OCI-LY7 (cell line): ENCODE measurements at regions not wholly inside any gene's neighbourhood (a gene's known extent, or its start where the extent isn't known, plus 50 kb on each side); places are given as distances from the start of the nearest gene placed in this dataset.
A peak's percentile ranks its signal among the peaks of the same experiment; 100 is the strongest.

Source experiments
- BruUV-seq: library from RNA; stranded (reverse); fragments of 400-500 nt; replicated peaks from 2 replicates; lab custom pipeline; 2021; lab: Mats Ljungman, UMichigan
- CTCF ChIA-PET: fragments of 300-600 bp; sonication (Branson Sonifier 250); formaldehyde crosslinking; loops from one replicate; lab custom pipeline; 2022; ENCODE audit warnings: antibody characterized with exemption; ENCODE audit not compliant: unreplicated experiment; lab: Charles Lee
- POLR2A ChIA-PET: fragments of 300-600 bp; sonication (Branson Sonifier 250); formaldehyde crosslinking; loops from one replicate; lab custom pipeline; 2022; ENCODE audit warnings: antibody characterized with exemption; lab: Charles Lee
- DNase-seq: peaks from one replicate; pipeline ENCODE4 v3.0.0-alpha.2; 2015; ENCODE audit warnings: low spot score
- H2AFZ ChIP-seq: fragments of 200-600 bp; sonication (generic), shearing (Covaris generic); 2 replicates; pipeline ENCODE4 v1.6.1; 2014; ENCODE audit warnings: mild to moderate bottlenecking, antibody characterized with exemption, low read length, moderate library complexity
- H3K27ac ChIP-seq: fragments of 200-600 bp; sonication (generic); 2 replicates; pipeline ENCODE4 v1.5.1; 2014; ENCODE audit warnings: mixed run types, low read depth, mild to moderate bottlenecking, moderate library complexity, low read length, inconsistent platforms; ENCODE audit not compliant: poor library complexity, severe bottlenecking
- H3K36me3 ChIP-seq: fragments of 200-600 bp; sonication (generic); 2 replicates; pipeline ENCODE4 v1.6.1; 2014; ENCODE audit warnings: mild to moderate bottlenecking, antibody characterized with exemption, low read length, moderate library complexity, mixed read lengths; ENCODE audit not compliant: insufficient read depth
- H3K4me1 ChIP-seq: fragments of 200-600 bp; sonication (generic); 2 replicates; pipeline ENCODE4 v1.5.1; 2014; ENCODE audit warnings: mild to moderate bottlenecking, low read length; ENCODE audit not compliant: insufficient read depth, poor library complexity, severe bottlenecking
- H3K4me2 ChIP-seq: fragments of 200-600 bp; sonication (generic); 2 replicates; pipeline ENCODE4 v1.6.1; 2014; ENCODE audit warnings: mild to moderate bottlenecking, low read length
- H3K4me3 ChIP-seq: fragments of 200-600 bp; sonication (generic); 2 replicates; pipeline ENCODE4 v1.5.1; 2014; ENCODE audit warnings: mild to moderate bottlenecking, low read depth, low read length; ENCODE audit not compliant: poor library complexity, severe bottlenecking
- H3K79me2 ChIP-seq: fragments of 200-600 bp; sonication (generic); 2 replicates; pipeline ENCODE4 v1.6.1; 2016; ENCODE audit warnings: low read depth, mild to moderate bottlenecking, low read length, moderate library complexity, mixed read lengths; ENCODE audit not compliant: insufficient read depth
- H3K9me2 ChIP-seq: fragments of 200-600 bp; sonication (generic); 2 replicates; pipeline ENCODE4 v1.6.1; 2016; ENCODE audit warnings: mild to moderate bottlenecking, low read length, mixed read lengths; ENCODE audit not compliant: insufficient read depth
- H3K9me3 ChIP-seq: fragments of 200-600 bp; sonication (generic); 2 replicates; pipeline ENCODE4 v1.6.1; 2014; ENCODE audit warnings: mild to moderate bottlenecking, mixed run types, low read length, mixed read lengths
- H4K20me1 ChIP-seq: fragments of 200-600 bp; sonication (generic); 2 replicates; pipeline ENCODE4 v1.6.1; 2014; ENCODE audit warnings: mild to moderate bottlenecking, antibody characterized with exemption, low read length, moderate library complexity, mixed read lengths; ENCODE audit not compliant: insufficient read depth
- CTCF ChIP-seq: fragments of 200-600 bp; sonication (generic); conservative IDR thresholded peaks from 2 replicates; pipeline ENCODE4 v1.5.1; 2014; ENCODE audit warnings: mild to moderate bottlenecking, antibody characterized with exemption, low read length, moderate library complexity, mixed read lengths
- EZH2phosphoT487 ChIP-seq: fragments of 200-600 bp; sonication (generic); IDR thresholded peaks from 2 replicates; pipeline ENCODE4 v1.6.1; 2018; ENCODE audit warnings: low read depth, borderline replicate concordance, mild to moderate bottlenecking, mixed run types, antibody characterized with exemption, low read length, moderate library complexity, mixed read lengths
- intact Hi-C: fragments of 100-400 bp; cut with micrococcal nuclease; formaldehyde crosslinking; loops from one replicate; pipeline ENCODE4 v1.10.0; 2022; ENCODE audit not compliant: unreplicated experiment

GRCh38 chr12:132423820-132424645 is 65.9 kb upstream of the FBRSL1 start:
- intact Hi-C loops, result no loop called here
- DNase-seq, result no peak
- 0 out of 2 replicates have a peak, but pooled peaks cover 3% of the 10 kb centered on the region for H3K9me3 ChIP-seq
- no peaks in the 10 kb centered on the region for H3K79me2 ChIP-seq
- no TSS peak for BruUV-seq
- no peaks in the 10 kb centered on the region for H3K36me3 ChIP-seq
- ChIA-PET POLR2A (no interaction called here), CTCF (no interaction called here)
- H2AFZ ChIP-seq, result no peak overlapping the region
- no peaks in the 10 kb centered on the region for H3K9me2 ChIP-seq
- no peak overlapping the region for H3K4me2 ChIP-seq
- H3K27ac ChIP-seq, result no peak overlapping the region
- no peak overlapping the region for H3K4me3 ChIP-seq
- no peak for TF ChIP-seq CTCF
- no peak for TF ChIP-seq EZH2phosphoT487
- no peaks in the 10 kb centered on the region for H3K4me1 ChIP-seq
- H4K20me1 ChIP-seq, result no peaks in the 10 kb centered on the region

- Histone ChIP-seq H2AFZ (no peak overlapping the region), H3K9me3 (0 out of 2 replicates have a peak, but pooled peaks cover 3% of the 10 kb centered on the region), H3K4me2 (no peak overlapping the region), H4K20me1 (no peaks in the 10 kb centered on the region), H3K9me2 (no peaks in the 10 kb centered on the region), H3K27ac (no peak overlapping the region), H3K4me3 (no peak overlapping the region), H3K4me1 (no peaks in the 10 kb centered on the region), H3K36me3 (no peaks in the 10 kb centered on the region), H3K79me2 (no peaks in the 10 kb centered on the region)
- ChIA-PET CTCF (no interaction called here), POLR2A (no interaction called here)
- BruUV-seq, result no TSS peak
- TF ChIP-seq CTCF (no peak), EZH2phosphoT487 (no peak)
- DNase-seq, result peak; percentile 31
- intact Hi-C loops, result no loop called here
These were observed 66.6 kb upstream of the FBRSL1 start for GRCh38 chr12:132423251-132423819.
